NCI-H524 treated with DMSO at 0.1 percent for 48 hours (cell line): ENCODE measurements at regions not wholly inside any gene's neighbourhood (a gene's known extent, or its start where the extent isn't known, plus 50 kb on each side); places are given as distances from the start of the nearest gene placed in this dataset.

Experiments used
- DNase-seq: peaks from one replicate; lab custom pipeline; 2025; lab: John Stamatoyannopoulos, UW

- no peak for DNase-seq
Measured at GRCh38 chr15:25563596-25563995, 124.8 kb upstream of the UBE3A start.

GRCh38 chr15:25557926-25558325 is 119.1 kb upstream of the UBE3A start:
- DNase-seq: no peak

GRCh38 chr15:25556136-25556535 is 117.3 kb upstream of the UBE3A start:
- DNase-seq: no peak

GRCh38 chr15:25554640-25555039 is 115.8 kb upstream of the UBE3A start:
- DNase-seq: no peak

- DNase-seq: no peak
Measured at GRCh38 chr15:25548600-25548999, 109.8 kb upstream of the UBE3A start.

GRCh38 chr15:25545889-25546288 is 107.1 kb upstream of the UBE3A start:
- DNase-seq: no peak

- DNase-seq: no peak
Measured at GRCh38 chr15:25545017-25545416, 106.2 kb upstream of the UBE3A start.

GRCh38 chr15:25544076-25544475 is 105.3 kb upstream of the UBE3A start:
- DNase-seq: no peak

- no peak for DNase-seq
Measured at GRCh38 chr15:25543196-25543595, 104.4 kb upstream of the UBE3A start.

GRCh38 chr15:25541228-25541627 is 102.4 kb upstream of the UBE3A start:
- DNase-seq: no peak

GRCh38 chr15:25536801-25537611 is 98.2 kb upstream of the UBE3A start:
- DNase-seq: no peak

- DNase-seq: no peak
Measured at GRCh38 chr15:25535866-25536265, 97.0 kb upstream of the UBE3A start.

GRCh38 chr15:25534293-25534692 is 95.5 kb upstream of the UBE3A start:
- DNase-seq: no peak

- DNase-seq: no peak
Measured at GRCh38 chr15:25532269-25533140, 93.7 kb upstream of the UBE3A start.

- DNase-seq: no peak
Measured at GRCh38 chr15:25529774-25530173, 91.0 kb upstream of the UBE3A start.

GRCh38 chr15:25527118-25527517 is 88.3 kb upstream of the UBE3A start:
- no peak for DNase-seq

GRCh38 chr15:25525741-25526140 is 86.9 kb upstream of the UBE3A start:
- DNase-seq: no peak

GRCh38 chr15:25515633-25516032 is 76.8 kb upstream of the UBE3A start:
- DNase-seq: no peak

GRCh38 chr15:25514522-25514921 is 75.7 kb upstream of the UBE3A start:
- no peak for DNase-seq

- DNase-seq: no peak
Measured at GRCh38 chr15:25512957-25513356, 74.1 kb upstream of the UBE3A start.

GRCh38 chr15:25510146-25510545 is 71.3 kb upstream of the UBE3A start:
- no peak for DNase-seq

GRCh38 chr15:25509703-25510102 is 70.9 kb upstream of the UBE3A start:
- no peak for DNase-seq

- no peak for DNase-seq
Measured at GRCh38 chr15:25508369-25509002, 69.7 kb upstream of the UBE3A start.
